Esophagus muscularis mucosa (tissue), 3 donors: ENCODE measurements at regions not wholly inside any gene's neighbourhood (a gene's known extent, or its start where the extent isn't known, plus 50 kb on each side); places are given as distances from the start of the nearest gene placed in this dataset.

ENCODE experiments used
- POLR2A ChIP-seq: fragments of 450-650 bp; IDR thresholded peaks from one replicate; pipeline ENCODE4 v1.6.1; 2017; ENCODE audit warnings: antibody characterized with exemption, moderate library complexity, mild to moderate bottlenecking, low read depth
- TF ChIP-seq, protein P1 (sequence below), 3 experiments: fragments of 200-600 bp in 2 of 3; fragments of 450-650 bp in 1 of 3; sonication (generic) in 2 of 3; IDR thresholded peaks; one replicate each; pipeline ENCODE4 v1.5.1; 2017 to 2019; ENCODE audit warnings: antibody characterized with exemption in 3 of 3, mild to moderate bottlenecking in 2 of 3, moderate library complexity in 1 of 3

DNA sequence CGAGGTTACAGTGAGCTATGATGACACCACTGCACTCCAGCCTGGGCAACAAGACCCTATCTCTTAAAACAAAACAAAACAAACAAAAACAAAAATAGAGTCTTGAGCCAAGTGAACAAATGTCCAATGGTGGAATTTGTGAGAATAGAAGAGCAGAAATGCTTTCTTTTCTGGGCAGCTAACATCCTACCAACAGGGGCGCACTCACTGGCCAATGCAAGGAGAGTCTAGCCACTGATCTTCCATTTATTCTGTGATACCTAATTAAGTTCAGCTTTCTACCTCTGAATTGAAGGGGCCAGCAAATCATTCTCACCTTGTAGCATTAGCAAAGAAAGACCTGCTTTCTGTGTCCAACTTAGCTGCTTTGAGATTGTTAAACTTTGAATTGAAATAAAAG lies 301.9 kb upstream of the NR2F2 start:
- no peak for TF ChIP-seq POLR2A
- TF ChIP-seq, protein P1, sequence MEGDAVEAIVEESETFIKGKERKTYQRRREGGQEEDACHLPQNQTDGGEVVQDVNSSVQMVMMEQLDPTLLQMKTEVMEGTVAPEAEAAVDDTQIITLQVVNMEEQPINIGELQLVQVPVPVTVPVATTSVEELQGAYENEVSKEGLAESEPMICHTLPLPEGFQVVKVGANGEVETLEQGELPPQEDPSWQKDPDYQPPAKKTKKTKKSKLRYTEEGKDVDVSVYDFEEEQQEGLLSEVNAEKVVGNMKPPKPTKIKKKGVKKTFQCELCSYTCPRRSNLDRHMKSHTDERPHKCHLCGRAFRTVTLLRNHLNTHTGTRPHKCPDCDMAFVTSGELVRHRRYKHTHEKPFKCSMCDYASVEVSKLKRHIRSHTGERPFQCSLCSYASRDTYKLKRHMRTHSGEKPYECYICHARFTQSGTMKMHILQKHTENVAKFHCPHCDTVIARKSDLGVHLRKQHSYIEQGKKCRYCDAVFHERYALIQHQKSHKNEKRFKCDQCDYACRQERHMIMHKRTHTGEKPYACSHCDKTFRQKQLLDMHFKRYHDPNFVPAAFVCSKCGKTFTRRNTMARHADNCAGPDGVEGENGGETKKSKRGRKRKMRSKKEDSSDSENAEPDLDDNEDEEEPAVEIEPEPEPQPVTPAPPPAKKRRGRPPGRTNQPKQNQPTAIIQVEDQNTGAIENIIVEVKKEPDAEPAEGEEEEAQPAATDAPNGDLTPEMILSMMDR (IDR thresholded peaks at IDR 0.05): no peak
